HG03432 (cell line): ENCODE measurements at regions not wholly inside any gene's neighbourhood (a gene's known extent, or its start where the extent isn't known, plus 50 kb on each side); places are given as distances from the start of the nearest gene placed in this dataset.

ENCODE experiments used
- ATAC-seq: cut with Tn5 transposase; IDR thresholded peaks from one replicate; pipeline ENCODE4 v1.9.1; 2021; ENCODE audit warnings: mild to moderate bottlenecking, moderate library complexity; ENCODE audit not compliant: unreplicated experiment

DNA sequence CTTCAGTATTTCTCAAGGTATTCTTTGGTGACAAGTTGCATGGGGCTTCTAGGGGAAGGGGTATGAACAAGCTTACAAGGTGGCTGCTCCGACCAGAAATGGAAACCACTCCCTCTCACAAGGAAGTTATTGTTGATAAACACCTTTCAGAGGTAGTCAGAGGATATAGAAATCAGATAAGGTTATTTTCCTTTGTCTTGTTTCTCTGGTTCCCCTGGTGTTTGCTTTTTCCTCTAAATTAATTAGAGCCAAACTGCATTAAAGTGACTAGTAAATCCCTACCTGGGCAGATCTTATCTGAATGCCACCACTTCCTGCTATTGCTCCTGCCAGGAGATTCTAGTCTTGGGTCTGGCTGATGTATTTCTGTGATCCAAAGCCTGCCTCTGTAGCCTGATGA is 725.4 kb downstream of the INHBA start:
- ATAC-seq = no peak

DNA sequence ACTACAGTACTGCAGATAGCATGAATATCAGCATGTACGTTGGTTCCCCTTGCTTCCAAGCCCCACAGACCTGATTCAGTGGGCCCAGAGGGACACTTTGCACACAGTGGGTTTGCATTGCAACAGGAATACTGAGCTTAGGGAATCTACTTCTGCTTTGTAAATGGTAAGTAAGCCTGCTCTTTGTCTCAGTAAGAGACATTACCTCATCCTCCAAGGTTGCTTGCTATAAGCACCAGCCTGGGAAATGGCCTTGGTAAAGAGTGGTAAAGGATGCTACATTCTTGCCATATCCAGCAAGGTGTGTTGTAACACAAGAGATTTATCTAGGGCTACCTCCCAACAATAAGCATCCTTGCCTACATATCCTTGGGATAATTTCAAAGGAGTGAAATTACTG is 730.5 kb downstream of the INHBA start:
- no peak for ATAC-seq

GRCh38 chr7:40969641-40970040 is 733.2 kb downstream of the INHBA start:
- ATAC-seq = no peak

- ATAC-seq = no peak
These were observed 736.2 kb downstream of the INHBA start for GRCh38 chr7:40966693-40967092.

DNA sequence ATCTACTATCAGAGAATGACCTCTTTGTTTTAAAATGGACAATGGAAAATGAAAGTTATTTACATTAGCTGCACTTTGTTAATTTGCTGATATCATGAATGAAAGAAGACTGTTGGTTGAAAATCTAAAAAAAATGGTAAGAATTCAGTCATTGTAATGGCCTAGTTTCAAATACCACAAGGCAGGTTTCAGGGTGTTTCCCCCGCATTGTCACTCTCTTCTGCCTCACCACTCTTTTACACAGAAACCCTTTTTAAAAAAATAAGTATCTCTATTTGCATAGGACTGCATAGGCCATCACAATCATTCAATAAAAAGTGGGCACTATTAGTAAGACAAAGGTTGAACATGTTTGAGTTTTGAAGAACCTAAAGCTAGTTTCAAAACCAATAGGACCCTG is 737.1 kb downstream of the INHBA start:
- ATAC-seq = peak; percentile 89

DNA sequence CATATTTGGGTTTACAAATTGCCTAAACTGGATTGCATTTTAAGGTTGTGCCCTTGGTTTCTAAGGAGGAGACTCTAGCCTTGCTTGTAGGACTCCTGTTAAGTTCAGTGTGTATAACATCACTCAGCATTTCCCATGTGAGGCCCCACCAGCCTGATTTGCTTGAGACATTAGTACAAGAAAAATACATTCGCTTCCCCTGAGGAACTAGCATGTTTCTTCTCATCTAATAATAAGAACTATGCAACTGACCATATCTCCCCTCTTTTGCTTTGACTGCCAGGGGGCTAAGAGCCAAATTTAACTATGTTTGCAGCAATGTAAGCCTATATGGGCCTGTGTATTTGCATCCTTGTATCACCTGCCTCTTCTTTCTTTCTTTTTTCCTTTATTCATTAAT is 737.9 kb downstream of the INHBA start:
- no peak for ATAC-seq

DNA sequence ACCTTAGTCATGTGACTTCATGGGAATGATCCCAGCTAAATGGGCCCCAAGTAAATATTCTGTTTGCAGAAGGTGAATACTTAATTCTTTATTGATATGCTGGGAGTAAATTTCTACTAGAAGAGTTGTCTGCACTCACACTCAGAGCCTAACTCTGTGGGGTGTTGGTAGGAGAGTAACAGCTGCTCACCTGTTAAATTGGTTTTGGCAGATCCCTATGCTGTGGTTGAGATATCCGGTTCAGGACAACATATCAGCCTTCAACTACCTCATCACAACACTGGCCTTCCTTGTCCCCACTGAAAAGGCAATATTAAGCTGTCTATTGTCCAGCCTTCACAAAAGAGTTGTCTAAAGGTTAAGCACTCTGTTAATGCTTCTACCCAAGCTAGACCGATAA is 738.3 kb downstream of the INHBA start:
- no peak for ATAC-seq

- ATAC-seq = no peak
These were observed 742.9 kb downstream of the INHBA start for GRCh38 chr7:40959955-40960354.

- no peak for ATAC-seq
These were observed 754.7 kb downstream of the INHBA start for GRCh38 chr7:40948239-40948638.

DNA sequence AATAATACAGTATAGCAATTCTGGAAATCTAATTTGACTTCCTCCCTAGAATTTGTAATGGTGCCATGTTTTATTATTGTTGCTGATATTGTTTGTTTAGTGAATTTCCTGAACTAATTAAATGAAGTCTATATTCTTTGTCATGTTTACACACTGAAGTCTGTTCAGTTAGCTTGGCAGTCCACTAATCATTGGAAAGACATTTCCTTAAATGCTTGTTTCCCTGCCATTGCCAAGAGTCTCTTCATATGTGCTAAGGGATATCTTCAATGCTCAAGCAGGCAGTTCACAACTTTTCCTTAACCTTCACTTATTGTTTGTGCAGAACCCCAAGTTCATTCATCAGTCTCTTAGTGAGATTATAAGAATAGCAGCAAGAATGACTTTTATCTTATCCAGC is 755.3 kb downstream of the INHBA start:
- ATAC-seq = no peak

GRCh38 chr7:40946549-40946948 is 756.3 kb downstream of the INHBA start:
- no peak for ATAC-seq

DNA sequence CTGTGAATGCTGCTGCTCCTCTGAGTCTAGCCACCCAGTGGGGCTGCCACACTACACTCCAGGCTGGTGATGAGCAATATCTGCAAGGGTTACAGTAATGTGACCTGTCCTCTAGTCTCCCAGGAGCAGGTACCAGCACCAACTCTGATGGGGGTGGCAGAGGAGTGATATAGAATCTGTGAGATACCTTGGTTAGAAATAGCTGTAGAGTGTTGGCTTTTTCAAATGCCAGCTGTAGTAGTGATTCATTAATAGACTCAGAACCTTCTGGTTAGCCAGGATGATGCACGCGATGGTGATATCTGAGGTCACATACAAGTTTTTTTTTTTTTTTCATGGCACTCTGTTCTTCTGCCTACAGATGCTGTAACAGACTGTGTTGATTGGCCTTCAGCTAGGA is 757.1 kb downstream of the INHBA start:
- no peak for ATAC-seq

DNA sequence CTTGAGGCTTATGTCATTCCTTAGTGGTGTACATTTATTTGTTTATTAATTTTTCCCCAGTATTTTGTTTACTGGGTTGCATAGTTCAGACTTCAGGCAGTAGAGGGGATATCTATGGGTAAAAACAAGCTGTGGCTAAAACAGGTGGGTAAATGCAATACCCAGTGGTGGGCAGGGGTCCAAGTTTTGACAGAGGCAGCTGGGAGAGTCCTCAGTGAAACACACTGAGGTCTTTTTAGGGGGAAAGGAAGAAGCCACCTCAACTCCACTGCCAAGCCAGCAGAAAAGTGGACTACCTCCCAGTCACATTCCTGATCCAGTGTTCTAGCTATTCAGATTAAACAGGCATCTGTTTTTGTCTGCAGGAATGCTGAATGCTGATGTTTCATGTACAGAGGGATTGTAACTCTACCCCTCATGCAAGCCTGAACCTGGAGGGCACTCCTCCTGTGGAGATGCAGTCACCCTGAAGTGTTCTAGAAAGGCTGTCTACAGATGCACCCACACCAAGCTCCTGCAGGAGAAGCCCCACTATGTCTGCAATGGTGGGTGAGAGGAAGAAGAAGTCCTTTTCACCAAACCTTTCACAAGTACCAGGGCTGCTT is 757.8 kb downstream of the INHBA start:
- no peak for ATAC-seq

- ATAC-seq = no peak
These were observed 765.0 kb downstream of the INHBA start for GRCh38 chr7:40937879-40938278.

DNA sequence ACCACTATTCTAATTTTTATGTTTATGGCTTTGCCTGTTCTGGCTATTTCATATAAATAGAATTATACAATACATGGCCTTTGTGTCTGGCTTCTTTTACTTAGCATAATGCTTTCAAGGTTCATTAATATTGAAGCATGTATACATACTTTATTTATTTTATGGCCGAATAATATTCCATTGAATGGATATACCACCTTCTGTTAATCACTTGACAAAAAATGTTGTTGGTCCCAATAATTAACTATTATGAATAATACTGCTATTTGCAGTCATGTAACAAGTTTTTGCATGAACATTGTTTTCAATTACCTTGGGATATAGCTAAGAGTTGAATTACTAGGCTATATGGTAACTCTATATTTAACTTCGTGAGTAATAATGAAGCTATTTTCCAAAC is 767.5 kb downstream of the INHBA start:
- ATAC-seq = no peak

DNA sequence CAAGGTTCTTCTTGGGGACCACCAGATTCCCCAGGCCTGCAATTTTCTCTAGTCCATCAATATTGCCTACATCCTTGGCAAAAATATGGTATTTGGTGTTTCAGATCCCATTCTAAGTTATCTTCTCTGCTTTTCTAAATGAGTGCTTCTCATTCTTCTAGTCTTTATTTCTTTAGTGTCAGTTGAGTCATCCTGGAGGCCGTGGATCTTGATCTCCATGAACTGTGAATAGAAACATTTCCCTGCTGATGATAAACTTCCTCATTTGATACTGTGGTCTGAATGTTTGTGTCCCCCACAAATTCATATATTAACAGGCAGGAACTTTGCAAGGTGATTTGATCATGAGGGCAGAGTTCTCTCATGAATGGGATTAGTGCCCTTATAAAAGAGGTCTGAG is 779.3 kb downstream of the INHBA start:
- ATAC-seq = no peak

GRCh38 chr7:40922316-40922670 is 780.6 kb downstream of the INHBA start:
- ATAC-seq = no peak

GRCh38 chr7:40921589-40922315 is 781.1 kb downstream of the INHBA start:
- ATAC-seq = no peak

DNA sequence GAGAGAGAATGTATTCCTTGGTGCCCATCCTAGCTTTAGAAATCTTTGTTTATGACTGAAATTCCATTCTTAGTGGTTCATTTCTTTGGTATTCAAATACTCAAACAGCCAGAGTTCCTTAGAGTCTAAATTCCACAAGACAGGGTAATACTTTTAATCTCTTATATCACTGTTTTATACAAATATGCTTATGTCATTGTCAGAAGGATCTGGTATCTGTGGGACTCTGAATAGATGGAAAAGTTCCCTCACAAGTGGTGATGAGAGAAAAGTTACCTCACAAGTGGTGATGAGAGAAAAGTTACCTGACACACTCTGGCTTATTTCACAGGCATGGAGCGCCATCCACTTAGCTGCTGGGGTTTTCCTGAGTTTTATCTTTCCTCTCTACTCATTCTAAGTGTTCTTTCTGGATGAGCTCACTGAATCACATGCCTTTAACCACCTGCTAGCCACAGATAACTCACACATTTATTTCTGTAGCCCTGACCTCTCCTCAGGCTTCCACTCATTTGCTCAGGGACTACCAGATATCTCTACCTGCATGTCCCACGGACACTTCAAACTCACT is 784.0 kb downstream of the SUGCT start:
- ATAC-seq = no peak

DNA sequence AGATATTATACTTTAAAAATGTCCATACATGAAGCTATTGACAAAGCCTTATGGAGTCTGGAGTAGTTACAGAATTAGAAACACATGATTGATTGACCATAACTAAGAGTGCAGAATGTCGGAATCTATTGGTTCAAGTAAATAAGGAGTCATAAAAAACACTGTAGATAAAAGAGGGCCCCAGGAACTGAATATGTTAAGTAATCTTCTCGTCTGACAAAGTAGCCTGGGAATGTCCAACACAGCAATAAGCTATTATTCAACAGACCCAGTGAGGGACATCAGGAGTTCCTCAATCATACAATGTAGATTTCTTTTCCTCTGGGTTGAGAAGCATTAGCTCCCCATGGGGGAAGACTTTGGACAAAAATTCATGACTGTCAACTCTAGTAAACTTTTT is 782.0 kb downstream of the SUGCT start:
- no peak for ATAC-seq

GRCh38 chr7:40915071-40915470 is 780.3 kb downstream of the SUGCT start:
- no peak for ATAC-seq
